GM18907 (cell line): ENCODE measurements at regions not wholly inside any gene's neighbourhood (a gene's known extent, or its start where the extent isn't known, plus 50 kb on each side); places are given as distances from the start of the nearest gene placed in this dataset.

Experiments used
- ATAC-seq: cut with Tn5 transposase; IDR thresholded peaks from one replicate; pipeline ENCODE4 v1.9.1; 2021; ENCODE audit warnings: mild to moderate bottlenecking, moderate library complexity; ENCODE audit not compliant: unreplicated experiment

DNA sequence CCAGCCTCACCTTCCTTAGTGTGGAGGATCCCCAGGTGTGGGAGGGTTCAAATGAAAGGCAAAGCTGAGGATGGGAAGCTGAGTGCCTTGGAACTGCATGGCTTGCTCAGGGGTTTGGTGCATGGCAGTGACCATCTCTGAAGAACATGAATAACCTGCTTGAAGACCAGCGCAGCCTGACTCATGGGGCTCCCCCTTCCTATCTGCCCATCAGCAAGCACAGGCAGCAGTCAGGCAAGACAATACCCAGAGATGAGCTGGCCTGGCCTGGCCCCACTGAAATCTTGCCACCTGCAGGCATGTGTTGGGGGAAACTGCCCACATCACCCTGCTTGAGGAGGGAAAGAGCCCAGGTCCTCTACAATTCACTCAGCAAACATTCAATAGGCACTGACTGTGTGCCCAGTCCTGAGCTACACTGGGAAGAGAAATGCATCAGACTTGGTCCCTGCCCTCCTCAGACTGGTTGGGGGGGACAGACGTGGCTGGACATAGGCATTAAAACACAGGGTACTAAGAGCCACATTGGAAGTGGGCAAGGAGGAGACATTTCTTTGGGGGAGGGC is 105.0 kb upstream of the ALDH1B1 start:
- no peak for ATAC-seq

DNA sequence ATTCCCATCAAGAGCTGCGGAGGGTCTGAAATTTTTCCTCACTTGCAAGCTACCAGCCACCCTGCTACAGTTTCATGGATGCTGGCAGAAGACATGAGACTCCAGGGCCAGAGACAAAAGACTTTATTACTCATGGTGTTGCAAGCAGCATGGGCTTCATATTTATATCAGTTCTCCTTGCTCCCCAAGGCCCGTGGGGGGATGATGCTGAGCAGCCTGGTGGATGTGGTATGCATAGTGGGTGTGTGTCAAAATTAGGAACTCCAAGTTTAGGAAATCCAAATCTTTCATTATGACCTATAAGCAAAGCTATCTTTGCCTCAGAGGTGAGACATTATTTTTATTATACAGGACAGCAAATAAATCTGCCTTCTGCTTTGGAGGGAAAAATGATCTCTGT is 105.7 kb upstream of the ALDH1B1 start:
- no peak for ATAC-seq

DNA sequence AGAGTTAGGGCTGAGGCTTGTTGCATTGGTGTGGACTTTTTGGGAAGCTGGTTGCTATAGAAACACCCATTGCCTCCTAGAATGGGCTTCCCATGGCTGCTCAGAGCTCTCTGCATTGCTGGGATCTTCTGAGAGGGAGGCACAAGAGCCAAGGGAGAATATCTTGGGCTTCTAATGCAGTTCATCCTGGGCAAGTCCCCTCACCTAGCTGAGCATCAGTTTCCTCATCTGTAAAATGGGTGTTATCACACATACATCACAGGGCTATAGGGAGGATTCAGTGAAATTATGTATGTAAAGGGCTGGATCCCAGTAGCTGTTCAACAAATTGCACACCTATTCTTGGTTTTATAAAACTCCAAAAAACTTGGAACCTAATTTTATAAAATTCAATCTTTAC is 106.1 kb upstream of the ALDH1B1 start:
- no peak for ATAC-seq

DNA sequence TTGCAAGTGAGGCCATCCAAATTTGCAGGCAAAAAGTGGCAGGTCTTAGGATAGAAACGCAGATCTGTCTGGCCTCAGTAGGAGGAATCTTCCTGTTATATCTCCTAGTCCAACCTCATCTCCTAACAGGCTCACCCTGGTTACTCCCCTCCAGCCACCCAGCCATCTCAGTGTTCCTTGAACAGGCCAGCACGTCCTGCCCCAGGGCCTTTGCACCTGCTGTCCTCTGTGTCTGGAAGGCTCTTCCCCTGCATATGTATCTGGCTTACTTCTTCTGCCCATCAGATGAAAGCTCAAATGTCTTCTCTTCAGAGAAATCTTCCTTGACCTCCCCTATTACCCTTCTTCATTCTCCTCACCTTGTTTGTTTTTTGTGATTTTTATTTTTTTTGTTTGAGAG is 107.3 kb upstream of the ALDH1B1 start:
- ATAC-seq: no peak

DNA sequence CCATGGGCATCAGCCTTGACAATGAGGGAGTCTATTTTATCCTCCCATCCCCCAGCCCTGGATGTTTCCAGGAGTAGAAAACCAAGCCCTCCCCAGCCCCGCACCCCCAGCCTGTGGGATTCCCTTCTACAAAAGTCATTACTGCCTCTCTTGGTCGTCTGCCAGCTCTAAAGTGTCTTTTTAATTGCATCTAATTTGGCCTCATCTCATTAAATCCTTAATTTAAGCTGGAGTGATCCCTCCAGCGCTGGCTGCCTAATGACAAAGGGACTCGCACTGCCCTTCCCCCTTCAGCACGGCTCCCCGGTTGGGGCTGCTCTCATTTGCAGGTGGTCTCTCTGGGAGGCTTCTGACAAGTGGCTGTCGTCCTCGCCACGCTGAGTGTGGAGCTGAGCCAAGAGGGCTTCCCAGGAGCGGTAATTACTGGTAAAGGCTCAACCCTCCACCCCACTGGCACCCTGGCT is 107.9 kb upstream of the ALDH1B1 start:
- ATAC-seq: no peak

DNA sequence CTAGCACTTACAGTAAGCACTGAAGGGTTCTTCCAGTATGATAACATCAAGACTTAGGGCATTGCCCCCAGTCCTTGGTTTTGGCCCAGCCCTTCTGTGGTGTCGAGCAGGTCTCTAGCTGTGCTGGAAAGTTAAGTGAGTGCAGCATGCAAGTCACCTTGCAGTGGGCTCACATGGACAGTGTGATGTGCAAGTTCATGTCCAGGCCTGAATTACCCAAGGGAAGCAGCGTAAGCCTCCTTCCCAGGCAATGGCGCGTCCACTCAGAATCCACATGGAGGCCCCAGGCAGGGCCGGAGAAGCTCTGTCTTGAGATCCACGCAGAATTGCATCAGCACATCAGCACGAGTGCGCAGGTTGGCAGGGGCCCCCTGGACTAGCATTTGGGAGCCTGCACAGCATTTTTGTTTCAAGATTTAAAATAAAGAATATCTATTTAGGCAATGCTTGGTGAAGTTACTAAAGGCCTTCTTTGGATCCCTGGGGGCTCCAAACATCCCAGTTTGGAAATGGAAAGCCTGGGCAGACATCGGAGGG is 108.4 kb upstream of the ALDH1B1 start:
- ATAC-seq: no peak

DNA sequence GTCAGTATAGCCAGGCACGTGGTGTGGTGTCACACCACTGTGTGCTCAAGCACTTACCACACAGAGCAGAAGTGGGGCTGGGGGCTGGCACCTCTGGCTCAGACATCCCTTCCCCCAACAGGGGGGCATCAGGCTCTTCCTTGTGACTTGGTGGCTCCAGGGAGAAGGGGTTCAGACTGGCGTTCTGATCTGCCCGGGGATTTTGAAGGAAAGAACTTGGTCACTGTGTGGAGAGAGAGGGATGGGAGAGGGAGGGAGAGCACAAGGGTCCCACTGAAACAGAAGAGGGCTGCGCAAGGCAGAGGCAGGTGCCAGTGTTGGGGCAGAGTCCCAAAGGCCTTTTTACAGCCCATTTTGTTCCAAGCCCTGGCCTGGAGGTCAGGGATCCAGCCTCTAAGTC is 109.7 kb upstream of the ALDH1B1 start:
- ATAC-seq: no peak

DNA sequence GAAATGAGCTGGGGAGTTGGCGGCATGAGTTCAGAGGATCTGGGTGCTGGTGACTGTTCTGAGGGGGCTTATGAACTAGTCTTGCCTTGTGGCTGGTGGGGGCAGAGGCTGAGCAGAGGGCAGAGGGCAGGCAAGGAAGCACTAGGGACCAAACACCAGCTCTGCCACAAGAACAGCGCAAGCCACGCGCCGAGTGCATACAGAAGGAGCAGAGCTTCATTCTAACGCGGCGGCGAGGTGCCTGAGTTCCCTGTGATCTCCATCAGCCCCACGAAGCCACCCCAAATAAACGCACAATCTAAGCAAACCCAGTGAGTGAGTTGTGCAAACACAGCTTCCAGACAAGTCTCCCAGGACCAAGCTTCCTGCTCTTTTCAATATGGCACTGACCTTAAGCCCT is 110.6 kb upstream of the ALDH1B1 start:
- no peak for ATAC-seq

DNA sequence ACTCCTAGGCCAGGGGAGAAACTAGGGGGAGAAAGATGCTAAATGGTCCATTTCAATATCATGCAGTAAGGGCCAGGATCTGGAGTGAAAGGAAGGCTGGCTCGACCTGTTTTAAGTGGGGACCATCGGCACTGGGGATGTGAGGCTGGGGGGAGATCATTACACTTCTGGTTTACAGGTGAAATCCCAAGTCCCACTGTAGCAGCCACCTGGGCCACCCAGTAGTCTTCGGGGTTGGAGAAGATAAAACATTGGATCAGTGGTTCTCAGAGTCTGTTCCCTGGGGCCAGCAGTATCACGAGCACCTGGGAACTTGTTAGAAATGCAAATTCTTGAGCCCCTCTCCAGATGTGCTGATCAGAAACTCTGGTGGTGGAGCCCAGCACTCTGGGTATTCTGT is 111.3 kb upstream of the ALDH1B1 start:
- no peak for ATAC-seq

DNA sequence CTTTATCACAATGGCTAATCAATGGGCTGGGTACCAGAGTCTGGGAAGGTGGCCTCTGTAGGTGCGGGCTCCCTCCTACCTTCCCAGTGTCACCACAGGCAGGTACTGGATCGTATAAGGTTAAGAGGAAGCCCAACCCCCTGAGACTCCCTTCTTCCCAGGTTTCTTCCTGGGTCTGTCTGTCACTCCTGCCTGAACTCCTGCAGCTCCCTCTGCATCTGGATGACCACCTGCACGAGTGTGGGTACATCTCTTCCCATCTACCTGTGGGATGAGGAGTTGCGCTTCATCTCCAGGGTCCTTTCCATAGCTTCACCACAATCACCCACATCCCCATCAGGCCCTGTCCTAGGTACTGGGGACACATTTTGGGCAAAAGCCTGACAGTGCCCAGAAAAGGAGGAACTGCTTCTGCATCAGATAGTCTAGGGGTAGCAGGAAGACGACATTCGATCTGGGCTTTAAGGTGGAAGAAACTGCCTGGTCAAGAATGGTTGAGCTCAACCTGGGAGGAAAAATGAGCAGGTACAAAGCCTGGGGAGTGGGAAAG is 112.2 kb upstream of the ALDH1B1 start:
- no peak for ATAC-seq

DNA sequence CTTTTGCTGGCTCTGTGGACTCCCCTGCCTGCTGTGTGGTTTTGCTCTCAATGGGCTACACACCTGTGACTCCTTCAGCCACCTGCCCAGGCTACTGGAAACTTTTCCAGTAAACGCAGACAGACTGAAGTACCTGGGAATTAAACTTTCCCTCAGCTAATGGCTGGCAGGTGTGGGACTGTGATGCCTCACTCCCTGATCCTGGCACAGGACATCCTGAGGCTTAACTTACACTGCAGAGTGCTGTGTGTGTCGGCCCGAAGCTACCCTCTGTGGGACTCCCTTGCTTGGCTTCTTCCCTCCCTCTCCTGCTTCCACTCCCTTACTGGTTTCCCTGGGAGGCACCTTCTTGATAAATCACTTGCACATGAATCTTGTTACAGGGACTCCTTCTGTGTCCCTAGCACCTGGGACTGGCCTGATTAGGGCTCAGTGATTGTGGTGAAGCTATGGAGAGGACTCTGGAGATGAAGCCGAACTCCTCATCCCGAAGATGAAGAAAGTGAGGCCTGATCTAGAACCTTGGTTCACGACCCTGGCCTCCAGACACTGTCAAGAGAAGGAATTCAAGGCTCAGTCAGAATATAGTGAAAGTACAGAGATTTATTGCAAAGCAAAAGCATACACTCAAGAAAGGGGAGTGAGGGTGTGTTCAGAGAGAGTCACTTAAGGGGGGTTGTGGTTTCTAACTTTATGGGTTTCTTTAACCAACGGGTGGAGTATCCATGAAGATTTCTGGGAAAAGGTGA is 113.4 kb upstream of the ALDH1B1 start:
- ATAC-seq: no peak

DNA sequence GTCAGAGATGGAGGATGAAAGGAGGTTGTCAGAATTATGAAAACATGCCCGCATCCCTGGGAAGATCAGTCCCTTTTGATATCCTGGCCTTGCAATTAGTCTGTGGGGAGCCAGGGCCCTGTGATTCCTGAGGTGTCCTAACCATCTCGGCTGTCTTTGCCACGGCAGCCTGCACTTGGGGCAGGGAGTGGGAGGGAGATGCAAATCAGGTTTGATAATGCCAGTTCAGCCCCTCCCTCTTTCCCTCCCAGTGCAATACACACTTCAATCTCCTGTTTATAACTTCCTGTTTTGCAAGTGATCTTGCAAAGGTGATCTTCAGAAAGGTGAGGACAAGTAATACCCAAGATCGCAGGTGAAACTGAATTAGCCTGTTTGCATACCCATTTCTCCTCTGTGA is 114.0 kb upstream of the ALDH1B1 start:
- no peak for ATAC-seq

DNA sequence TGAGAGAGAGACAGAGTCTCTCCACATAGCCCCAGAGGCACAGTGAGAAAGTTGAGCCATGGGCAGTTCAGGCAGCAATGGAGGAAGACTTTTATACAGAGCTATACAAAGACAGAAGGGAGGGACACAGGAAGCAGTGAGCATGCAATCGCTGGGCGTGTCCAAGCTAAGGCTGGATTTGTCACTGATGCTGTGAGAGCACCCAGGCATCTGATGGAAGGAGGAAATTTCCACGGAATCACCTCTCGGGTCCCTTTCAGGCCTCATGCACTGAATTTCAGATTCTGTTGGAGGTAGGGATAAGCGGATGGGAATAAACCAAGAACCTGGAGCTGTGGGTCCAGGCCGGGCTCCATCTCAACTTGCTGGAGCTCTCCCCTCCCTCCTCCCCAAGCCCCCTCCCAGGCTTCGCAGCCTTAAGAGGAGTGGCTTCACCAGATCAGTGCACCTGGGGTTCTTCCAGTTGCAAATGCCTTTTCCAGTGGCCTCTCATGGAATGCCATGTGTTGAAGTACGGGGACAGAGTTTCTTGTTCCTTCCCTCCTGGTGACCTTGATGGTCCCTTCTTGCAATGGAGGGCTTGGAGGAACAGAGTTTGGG is 114.8 kb upstream of the ALDH1B1 start:
- ATAC-seq: no peak

DNA sequence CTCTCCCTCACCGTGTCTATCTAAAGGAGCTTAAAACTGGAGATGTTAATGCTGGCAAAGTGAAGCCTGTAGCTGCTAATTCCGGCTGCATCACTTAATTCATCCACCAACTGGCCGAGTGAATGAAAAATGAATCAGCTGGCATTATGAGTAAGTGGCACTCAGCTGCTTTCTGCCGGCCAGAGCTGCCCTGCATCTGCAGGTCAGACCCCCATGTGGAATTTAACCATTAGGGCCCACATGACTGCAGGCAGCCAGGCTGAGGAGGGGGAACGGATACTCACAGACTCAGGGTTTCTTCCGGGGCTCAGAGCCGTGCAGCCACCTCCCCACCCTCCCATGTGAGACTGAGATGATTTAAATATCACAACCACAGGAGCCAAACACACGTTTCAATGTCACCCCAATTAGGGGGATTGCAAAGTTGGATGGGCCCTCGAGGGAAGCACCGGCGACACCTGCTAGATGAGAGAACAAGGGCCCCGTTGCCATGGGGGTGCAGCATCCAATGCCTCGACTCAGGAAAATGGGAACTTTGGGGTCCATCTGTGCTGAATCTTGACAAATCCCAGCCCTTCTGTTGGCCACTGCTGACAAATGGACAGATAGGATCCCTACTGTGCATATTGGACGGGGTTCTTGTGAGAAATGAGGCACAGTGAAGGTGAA is 115.6 kb upstream of the ALDH1B1 start:
- ATAC-seq: no peak

DNA sequence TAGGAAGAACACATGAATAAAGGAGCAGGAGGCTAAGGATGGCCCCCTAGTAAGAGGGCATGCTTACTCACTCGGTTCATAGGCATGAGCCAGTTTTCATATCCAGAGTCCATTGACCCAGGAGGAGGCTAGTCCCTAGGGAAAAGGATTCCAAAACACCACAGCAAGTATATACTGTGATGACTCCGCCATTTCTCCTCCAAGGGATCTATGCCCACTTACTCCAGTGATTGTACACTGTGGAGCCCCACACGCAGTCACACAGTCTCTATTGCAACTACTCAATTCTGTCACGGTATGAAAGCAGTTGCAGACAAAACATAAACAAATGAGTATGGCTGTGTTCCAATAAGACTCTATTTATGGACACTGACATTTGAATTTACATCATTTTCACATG is 117.7 kb upstream of the ALDH1B1 start:
- ATAC-seq: no peak

DNA sequence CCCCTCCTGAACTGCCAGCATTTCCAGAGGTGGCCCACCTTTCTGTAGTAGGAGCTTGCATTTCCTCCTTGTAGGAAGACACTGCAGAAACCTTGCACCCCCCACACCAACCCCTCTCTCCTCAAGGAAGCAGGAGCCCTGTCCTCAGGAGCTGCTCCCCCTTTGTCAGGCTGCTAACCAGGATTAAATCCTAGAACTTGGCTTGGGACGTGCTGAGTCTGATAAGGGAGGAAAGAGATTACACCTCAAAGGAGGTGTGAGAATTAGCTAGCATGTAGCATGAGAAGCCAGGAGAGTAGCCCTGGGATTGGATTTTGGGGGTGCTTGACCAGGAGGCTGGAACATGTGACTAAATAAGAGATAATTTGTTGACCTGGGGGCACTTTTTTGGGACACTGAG is 119.8 kb upstream of the ALDH1B1 start:
- ATAC-seq: no peak

DNA sequence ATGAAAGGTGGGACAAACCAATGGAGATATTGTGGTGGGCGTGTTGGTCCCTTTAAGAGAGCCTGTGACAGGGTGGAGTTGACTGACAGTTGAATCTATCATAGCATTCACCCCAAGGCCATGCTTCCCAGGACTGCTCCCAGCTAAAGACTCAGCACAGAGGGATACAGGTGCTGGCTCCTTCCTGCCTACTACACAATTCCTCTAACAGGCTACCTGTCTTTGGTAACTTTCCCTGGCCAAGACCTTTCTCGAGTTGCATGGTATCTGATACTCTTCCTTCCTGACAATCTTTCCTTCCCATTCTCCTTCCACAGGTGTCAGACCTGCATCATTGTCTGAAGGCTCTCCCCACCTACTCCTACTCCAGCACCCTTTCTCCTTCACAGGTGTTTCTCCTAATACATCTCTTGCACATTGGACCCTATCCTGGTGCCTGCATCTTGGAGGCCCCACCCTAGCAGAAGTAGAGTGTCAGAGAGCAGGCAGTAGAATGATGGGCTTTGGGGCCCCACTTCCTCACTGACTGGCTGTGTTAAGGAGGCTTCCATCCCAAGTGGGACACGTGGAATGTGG is 120.7 kb upstream of the ALDH1B1 start:
- no peak for ATAC-seq

DNA sequence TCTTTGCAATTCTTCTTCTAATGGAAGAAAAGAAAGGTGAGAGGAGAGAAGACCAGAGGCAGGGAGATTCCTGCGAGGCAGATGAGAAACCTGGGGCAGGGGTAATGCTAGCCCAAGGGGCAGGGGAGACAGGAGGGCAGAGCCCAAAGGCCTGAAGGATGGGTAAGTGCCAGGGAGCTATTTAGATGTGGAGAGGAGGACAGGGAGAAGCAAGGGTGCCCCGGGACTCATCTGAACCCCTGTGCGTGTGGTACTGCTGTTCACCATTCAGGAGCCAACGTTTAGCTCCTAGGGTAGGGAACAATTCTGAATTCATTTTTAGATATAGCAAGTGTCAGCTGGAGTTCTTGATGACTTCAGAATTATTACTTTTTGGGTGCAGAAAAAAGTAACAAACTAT is 122.7 kb upstream of the ALDH1B1 start:
- no peak for ATAC-seq

DNA sequence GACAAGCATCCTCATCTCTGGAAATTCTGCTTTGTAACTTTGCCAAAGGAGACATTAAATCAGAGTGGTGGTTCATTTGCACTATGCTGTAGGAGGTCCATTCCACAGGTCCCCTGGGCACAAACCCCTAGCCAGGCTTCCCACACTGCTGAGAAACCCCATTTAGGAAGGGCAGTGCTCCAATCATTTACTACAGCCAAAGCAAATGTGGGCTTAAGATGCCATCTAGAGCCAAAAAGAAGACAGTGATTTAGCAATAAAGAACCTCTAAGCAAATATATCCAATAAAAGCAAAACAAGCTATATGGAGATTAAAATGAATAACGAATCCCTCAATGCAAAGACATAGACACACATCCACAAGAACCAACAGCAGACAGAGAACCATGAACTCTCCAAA is 129.0 kb upstream of the ALDH1B1 start:
- no peak for ATAC-seq

DNA sequence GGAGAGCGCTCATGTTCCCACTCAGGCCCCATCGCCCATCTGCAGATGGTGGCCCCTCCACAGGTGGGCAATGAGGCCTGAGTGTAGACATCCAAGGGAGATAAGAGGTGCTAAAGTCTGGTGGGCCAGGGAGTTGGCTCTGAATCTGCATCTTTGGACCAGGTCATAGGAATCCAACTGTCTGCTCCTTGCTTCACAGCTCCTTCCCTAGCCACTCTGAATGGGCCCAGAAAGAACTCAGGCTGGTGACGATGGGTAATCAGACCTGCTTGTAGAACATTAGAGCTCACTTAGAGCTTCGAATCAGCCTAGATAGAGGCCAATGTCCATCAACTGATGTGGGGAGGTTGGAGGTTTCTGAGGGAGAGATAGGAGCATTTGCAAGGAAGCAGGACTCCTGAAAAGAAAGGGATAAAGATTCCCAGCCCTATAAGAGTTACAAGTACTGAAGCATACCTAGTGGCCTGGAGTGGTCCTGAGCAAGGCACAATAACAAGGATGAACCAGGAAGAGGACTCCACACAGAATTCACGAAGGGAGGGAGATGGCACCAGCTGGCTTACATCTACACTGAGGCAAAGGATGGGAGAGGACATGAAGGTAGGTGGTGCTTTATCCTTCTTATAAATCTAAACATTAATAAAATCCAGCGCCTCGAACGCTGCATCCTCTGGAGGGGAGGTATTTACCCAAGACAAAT is 132.8 kb upstream of the ALDH1B1 start:
- ATAC-seq: no peak
